Esophagus squamous epithelium (tissue), 4 donors: ENCODE measurements at regions not wholly inside any gene's neighbourhood (a gene's known extent, or its start where the extent isn't known, plus 50 kb on each side); places are given as distances from the start of the nearest gene placed in this dataset.

Source experiments
- CTCF ChIP-seq, 6 experiments: fragments of 450-650 bp in 4 of 6; fragments of 200-600 bp in 2 of 6; sonication (generic) in 2 of 6; IDR thresholded peaks; one replicate each; pipeline ENCODE4 v1.5.1; 2016 to 2019; ENCODE audit warnings: antibody characterized with exemption in 6 of 6, mild to moderate bottlenecking in 4 of 6, moderate library complexity in 4 of 6
- POLR2A ChIP-seq, 4 donors: fragments of 450-650 bp; IDR thresholded peaks; one replicate each; pipeline ENCODE4 v1.6.1; 2017; ENCODE audit warnings: antibody characterized with exemption in 4 of 4, mild to moderate bottlenecking in 4 of 4, moderate library complexity in 3 of 4

- TF ChIP-seq CTCF (IDR thresholded peaks at IDR 0.05) (no peak), POLR2A (IDR thresholded peaks at IDR 0.05) (no peak)
Measured at GRCh38 chr5:69011910-69012309, 81.9 kb upstream of the SLC30A5 start.
